NCI-H1930 (cell line): ENCODE measurements at regions not wholly inside any gene's neighbourhood (a gene's known extent, or its start where the extent isn't known, plus 50 kb on each side); places are given as distances from the start of the nearest gene placed in this dataset.

ENCODE experiments used
- DNase-seq, 2 experiments: peaks; one replicate each; lab custom pipeline; 2025; lab: John Stamatoyannopoulos, UW

DNA sequence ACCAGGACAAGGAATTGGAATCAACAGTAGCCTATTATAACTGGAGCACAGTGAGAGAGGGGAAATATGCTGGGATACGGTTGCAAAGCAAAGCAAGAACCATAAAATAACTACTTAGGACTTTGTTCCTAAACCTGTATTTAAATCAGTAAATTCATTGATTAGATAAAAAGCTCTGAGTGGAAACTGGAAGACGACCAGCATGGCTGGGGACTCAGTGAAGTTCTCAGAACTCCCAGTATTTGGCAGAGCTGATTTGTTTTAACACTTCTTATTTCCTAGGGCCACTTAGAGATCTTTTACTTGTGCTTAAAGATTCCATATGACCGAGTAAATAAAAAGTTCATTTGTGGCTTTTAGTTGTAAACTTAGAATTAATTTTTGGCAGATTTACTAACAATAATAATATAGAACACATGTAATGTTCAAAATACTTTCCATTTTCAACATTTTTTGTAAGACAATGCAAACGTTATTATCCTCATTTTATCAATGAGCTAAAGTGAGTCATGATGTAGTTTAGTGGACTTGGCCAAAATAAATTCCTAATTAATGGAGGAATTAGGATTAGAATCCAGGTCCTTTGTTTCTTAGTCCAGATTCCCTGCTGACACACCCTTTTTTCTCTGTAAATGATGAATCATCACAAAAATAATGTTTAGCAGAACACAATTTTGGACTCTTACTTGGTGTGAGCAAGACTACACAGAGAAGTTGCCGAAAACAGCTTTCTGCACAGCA is 392.9 kb downstream of the GJA1 start:
- DNase-seq = no peak

DNA sequence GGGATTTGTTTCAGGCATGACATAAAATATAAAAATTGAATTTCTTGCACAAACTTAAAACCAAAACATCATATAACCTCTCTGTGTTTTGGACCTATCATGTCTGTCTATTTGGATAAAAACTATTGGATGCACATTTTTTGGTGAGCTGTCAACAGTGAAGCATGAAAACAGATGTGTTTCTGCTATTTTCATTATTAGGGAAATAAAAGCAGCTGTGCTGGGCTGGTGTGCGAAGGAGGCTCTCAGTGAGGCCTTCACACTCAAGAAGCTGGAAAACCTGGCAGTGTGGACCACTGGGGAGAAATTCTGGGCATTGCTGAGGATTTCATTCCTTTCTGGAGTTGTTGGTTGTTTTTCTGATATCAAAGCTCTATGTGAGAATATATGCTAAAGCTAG is 395.3 kb downstream of the GJA1 start:
- DNase-seq = no peak

- DNase-seq = no peak
Observed at GRCh38 chr6:121835662-121836061, 400.2 kb downstream of the GJA1 start.

GRCh38 chr6:121837545-121838229 is 402.2 kb downstream of the GJA1 start:
- DNase-seq = no peak

- no peak for DNase-seq
Observed at GRCh38 chr6:121838842-121839241, 403.4 kb downstream of the GJA1 start.

- DNase-seq = no peak
Observed at GRCh38 chr6:121839896-121840295, 404.4 kb downstream of the GJA1 start.

- DNase-seq = no peak
Observed at GRCh38 chr6:121844898-121845297, 409.5 kb downstream of the GJA1 start.

DNA sequence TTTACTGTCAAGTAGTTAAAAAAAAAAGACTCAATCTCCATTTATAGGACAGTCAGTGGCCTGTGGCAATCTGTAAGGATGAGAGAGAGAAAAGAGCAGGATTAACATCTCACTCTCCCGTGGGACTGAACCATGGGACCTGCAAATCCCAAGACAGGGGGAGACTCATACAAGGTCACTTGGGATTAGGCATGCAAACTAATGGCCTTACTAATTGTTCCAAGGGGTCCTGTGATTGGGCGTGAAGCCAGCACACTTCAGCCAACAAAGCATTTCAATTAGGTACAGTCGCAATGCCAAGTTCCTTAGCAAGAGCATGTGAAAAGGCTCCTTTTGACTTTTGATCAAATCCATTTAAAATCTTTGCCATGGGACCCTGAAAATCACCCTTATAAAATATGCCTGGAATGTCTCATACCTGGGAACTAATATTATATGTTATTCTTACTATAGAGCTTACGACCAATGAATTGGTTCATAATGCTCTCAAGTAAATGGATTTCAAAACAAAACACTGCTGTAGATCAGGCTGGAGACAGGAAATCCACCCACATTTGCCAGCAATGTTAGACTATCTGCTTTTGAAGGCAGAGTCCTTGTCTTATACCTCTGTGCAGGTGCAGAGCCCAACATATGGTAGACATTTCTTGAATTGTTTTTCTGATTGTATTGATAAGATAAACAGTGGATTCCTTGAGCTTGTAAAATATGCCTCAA is 412.5 kb downstream of the GJA1 start:
- no peak for DNase-seq

DNA sequence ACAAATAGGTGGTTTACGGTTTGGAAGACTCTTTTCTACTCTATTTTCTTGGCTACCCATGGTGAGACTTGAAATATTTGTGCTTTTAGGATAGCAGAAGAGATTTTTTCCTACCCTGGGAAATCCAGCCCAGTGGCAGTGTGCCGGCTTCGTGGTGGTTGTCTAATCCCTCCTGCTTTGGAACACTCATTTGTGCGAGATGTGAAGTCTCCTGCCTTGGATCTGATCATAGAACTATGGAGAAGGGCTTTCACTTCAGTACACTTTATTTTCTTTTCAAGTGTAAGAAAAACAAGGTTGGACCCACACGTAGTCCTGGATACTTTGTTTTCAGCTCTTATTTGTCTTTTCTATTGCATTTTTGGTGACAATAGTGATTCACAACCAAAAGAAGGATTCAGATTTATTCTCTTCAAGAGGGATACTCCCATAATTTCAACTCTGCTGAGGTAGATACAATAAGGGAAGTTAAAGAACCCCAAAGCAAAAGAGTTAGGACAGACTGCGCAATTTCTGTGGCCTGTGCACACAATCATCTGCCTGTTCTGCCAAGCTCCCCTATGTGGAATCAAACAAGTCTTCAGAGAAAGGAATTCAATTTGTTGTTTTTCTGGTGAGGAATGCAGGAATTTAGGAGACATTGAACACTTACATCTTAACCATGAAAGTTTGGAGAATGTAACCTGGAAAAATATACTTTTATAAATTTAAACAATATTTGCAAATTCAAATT is 413.2 kb downstream of the GJA1 start:
- DNase-seq = no peak

DNA sequence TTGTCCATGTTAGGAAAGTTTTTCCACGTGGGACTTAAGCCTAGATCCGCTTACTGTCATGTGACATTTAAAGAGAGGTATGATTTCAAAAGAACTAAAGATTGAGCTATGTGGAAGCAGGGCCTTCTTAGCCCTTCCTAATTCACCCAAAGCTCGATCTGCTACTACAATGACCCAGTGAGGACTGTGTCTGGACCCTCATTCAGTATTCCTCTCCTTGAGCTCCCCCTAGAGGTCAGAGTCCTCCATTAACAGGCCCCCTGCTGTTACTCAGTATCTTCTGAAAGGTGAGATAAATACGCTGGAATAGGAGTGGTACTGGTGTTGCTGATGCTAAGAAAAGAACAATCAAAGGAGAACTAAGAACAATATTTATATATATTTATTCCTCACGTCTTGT is 414.0 kb downstream of the GJA1 start:
- DNase-seq = no peak

DNA sequence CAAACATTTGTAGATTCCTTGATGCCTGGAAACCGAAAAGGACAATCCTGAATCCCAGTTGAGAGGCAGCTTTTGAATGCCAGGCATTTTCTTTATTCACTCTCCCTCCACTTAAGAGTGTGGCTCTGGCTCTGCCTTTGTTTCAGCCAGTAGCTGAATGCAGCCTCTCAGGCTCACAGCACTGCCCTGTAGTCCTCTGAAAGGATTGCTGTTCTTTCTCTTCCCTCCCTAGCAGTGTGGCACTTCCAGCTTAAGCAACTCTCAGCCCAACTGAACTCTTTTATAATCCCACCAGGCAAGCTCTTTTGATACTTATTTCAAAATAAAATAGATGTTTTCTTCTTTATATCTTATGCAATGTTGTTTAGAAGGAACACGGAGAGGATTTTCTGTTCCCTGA is 415.6 kb downstream of the GJA1 start:
- DNase-seq = no peak

- no peak for DNase-seq
Observed at GRCh38 chr6:121853686-121854085, 418.2 kb downstream of the GJA1 start.

GRCh38 chr6:121855521-121855920 is 420.1 kb downstream of the GJA1 start:
- no peak for DNase-seq

DNA sequence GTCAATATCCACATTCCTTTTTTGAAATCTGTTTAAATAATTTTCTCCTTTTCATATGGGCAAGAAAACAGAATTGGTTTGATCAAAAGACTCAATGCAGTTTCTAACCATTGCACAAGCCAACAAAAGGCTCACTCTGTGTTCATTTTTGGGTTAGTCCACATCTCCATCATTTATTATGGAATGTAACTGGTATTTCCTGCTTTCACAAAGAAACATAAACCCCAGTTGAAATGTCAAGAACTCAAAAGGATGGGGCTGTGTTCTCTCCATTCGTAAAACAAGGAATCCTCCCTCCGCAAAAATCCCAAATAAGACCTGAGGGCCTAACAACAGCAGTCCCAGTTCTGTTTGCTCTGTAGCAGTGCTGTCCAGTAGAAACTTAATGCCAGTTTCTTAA is 420.9 kb downstream of the GJA1 start:
- DNase-seq = no peak

DNA sequence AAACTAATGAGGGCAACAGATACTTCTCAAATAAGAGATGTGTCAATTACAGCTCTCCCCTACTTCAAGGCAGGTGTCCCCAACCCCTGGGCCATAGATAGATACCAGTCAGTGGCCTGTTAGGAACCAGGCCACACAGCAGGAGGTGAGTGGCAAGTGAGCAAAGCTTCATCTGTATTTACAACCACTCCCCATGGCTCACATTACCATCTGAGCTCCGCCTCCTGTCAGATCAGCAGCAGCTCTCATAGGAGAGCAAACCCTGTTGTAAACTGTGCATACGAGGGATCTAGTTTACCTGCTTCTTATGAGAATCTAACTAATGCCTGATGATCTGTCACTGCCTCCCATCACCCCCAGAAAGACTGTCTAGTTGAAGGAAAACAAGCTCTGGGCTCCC is 422.1 kb downstream of the GJA1 start:
- no peak for DNase-seq

GRCh38 chr6:121858310-121858709 is 422.9 kb downstream of the GJA1 start:
- DNase-seq = no peak

DNA sequence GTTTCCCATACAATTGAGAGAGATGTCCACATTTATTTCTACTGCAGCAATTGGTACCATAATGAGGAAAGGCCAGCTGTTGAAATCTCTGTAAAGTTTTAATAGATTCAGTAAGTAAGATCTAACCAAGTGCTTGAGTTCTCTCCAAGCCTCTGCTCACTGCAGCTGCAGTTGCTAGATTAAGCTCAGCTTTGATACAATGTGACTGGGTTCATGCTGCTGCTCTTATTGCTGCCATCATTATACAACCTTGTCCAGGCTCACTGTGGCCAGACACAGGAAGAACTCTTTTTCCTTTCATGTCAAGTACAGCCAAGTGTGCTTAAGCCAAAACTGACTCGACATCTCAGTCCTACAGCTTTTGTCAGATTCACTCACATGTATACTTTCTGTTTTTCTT is 423.5 kb downstream of the GJA1 start:
- DNase-seq = no peak

DNA sequence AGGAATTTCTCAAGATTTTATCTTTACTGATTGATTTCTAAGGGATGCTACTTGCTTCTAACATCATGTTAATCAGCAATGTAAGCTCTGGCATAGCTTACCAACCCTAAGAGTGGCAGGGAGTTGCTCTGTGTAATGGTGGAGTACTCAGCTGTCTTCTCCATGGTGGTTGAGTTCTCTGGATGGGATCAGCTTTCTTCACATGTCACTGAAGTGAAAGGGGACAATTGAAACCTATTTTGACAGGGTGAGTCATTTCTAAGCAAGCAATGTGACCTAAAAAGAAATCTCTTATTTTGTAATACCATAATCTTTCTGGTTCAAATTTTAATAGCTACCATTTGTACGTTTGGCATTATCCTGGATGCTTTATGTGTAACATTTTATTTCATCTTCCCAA is 430.4 kb downstream of the GJA1 start:
- no peak for DNase-seq

- no peak for DNase-seq
Observed at GRCh38 chr6:121867095-121867494, 431.6 kb downstream of the GJA1 start.

DNA sequence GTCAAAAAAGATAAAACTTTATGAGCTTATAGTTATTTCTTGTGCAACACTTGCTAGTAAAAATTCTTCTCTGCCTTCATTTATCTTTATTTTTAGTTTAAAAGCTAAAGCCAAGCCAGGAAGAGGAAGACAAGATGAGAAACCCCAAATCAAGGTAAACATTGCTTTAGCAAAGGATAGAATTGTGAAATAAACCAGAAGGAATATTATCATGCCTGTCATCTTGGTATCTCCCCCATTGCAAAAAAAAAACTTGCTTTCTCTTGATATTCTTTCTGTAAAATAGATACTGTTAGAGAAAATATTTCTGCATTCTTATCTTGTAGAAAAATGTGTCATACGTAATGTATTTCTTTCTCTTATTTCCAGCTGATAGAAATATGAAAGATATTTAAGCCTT is 432.8 kb downstream of the GJA1 start:
- no peak for DNase-seq

GRCh38 chr6:121873595-121873994 is 438.1 kb downstream of the GJA1 start:
- no peak for DNase-seq

- DNase-seq = no peak
Observed at GRCh38 chr6:121876721-121877120, 441.3 kb downstream of the GJA1 start.

GRCh38 chr6:121879149-121879548 is 443.7 kb downstream of the GJA1 start:
- no peak for DNase-seq
